Rectal smooth muscle tissue (tissue), 1 donor: ENCODE measurements at regions not wholly inside any gene's neighbourhood (a gene's known extent, or its start where the extent isn't known, plus 50 kb on each side); places are given as distances from the start of the nearest gene placed in this dataset.

ENCODE experiments used
- H3K27ac ChIP-seq: one replicate; pipeline ENCODE4 v1.7.0; 2013; ENCODE audit warnings: low read depth, low read length, inconsistent platforms
- H3K27me3 ChIP-seq: one replicate; pipeline ENCODE4 v1.7.0; 2013; ENCODE audit warnings: low read length; ENCODE audit not compliant: control insufficient read depth, insufficient read depth
- H3K36me3 ChIP-seq: one replicate; pipeline ENCODE4 v1.7.0; 2013; ENCODE audit warnings: low read length; ENCODE audit not compliant: control insufficient read depth, insufficient read depth
- H3K4me1 ChIP-seq: one replicate; pipeline ENCODE4 v1.7.0; 2013; ENCODE audit warnings: low read length; ENCODE audit not compliant: control insufficient read depth, insufficient read depth
- H3K4me3 ChIP-seq: one replicate; pipeline ENCODE4 v1.7.0; 2013; ENCODE audit warnings: low read length
- H3K9ac ChIP-seq: one replicate; pipeline ENCODE4 v1.7.0; 2013; ENCODE audit warnings: low read length

DNA sequence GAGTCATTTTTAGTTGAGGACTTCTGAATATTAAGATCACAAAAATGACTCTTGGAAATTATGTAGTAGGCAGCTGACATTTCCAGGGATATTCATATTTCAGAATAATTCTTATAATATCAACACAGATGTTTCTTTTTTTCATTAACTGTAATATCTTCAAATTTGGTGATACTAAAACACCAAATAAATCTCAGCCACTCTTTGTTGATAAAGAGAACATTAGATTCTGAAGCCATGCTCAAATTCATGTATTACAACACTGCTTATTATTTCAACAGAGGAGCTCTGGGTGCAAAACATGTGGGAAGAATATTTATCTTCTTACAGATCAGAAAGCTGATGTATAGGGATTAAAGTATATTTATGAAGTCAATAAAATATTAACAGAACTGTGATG lies 355.4 kb downstream of the CRPPA start:
- H3K27ac ChIP-seq, result no peak overlapping the region
- H3K36me3 ChIP-seq, result no peaks in the 10 kb centered on the region
- no peaks in the 10 kb centered on the region for H3K27me3 ChIP-seq
- H3K4me1 ChIP-seq, result no peaks in the 10 kb centered on the region
- no peak overlapping the region for H3K9ac ChIP-seq
- no peak overlapping the region for H3K4me3 ChIP-seq

DNA sequence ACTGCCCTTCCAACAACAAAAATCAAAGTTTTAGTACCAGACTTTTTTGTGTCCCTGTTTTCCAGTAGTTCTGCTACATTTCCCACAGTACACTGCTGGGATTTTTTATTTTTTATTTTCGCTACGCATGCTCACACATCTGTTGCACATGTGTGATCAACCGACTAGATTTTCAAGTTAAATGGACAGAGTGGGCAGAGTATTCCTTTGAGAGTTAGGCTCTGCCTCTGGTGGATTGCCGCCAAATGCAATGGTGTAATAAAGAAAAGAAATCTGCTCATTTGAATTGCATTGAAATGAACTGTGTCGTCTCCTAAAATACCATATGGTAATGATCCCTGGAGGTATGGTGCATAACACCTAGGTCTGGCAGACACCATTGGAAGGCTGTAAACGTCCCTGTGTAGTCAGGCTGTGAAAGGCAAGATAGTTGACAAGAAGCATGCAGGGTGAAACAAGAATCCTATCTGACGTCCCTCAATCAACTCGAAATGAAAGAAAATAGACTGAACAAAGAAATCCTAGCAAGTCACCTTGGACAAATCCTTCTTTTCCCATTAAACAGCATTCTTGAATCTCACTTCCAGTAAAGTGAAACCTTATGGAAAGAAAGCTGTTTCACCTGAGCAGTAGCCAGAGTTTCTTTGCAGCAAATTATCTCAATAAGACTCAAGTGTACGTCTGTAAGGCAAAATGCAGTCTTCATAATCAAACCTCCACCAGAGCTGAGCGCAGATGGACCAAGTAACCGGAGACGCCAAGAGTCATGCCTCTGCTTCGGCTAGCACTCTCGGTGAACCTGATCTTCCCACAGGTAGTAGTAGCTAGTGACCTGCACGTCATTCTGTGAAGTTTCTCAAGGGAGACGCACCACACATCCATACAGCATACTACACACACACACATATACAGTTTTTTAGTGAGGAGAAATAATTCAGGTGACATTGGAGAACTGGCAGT lies 357.3 kb downstream of the CRPPA start:
- no peaks in the 10 kb centered on the region for H3K4me1 ChIP-seq
- H3K27ac ChIP-seq, result no peak overlapping the region
- no peaks in the 10 kb centered on the region for H3K27me3 ChIP-seq
- no peaks in the 10 kb centered on the region for H3K36me3 ChIP-seq
- no peak overlapping the region for H3K4me3 ChIP-seq
- no peak overlapping the region for H3K9ac ChIP-seq

DNA sequence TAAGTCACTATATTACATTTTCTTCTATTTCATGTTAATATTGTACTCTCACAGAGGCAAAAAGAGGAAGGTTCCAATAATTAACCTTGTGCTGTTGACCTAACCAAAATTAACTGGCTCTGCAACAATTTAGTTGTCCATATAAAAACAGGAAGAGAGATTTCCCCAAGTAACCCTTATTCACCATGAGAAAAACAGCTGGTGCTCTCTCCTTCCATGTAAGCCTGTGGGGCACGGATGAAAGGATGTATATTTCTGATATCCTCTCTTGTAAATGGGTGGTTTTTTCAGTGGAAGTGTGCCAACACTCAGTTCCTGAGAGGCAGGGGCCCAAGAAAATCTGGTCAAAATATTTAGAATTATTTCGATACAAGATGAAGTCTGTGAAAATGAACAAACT lies 358.1 kb downstream of the CRPPA start:
- Histone ChIP-seq H3K9ac (no peak overlapping the region), H3K36me3 (no peaks in the 10 kb centered on the region), H3K27me3 (no peaks in the 10 kb centered on the region), H3K4me1 (no peaks in the 10 kb centered on the region), H3K27ac (no peak overlapping the region), H3K4me3 (no peak overlapping the region)

DNA sequence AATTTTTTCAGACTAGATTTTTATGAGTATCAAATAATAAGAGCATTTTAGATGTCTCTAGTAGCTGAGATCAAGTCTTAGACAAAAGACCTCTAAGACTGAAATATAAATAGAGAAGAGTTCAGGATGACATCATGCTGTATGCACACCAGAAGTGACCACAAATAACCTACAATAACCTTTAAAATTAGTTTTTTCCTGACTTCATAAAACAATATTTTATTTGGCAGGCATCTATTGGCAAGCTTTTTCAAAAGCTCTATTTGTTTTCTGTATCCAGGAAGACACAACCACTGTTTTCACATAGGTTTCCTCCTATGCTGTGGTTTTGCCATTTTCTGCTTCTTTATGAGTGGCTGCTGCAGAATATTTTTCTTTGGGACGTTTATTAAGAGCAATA lies 359.1 kb downstream of the CRPPA start:
- H3K36me3 ChIP-seq, result no peaks in the 10 kb centered on the region
- no peak overlapping the region for H3K27ac ChIP-seq
- H3K9ac ChIP-seq, result no peak overlapping the region
- H3K4me3 ChIP-seq, result no peak overlapping the region
- H3K4me1 ChIP-seq, result no peaks in the 10 kb centered on the region
- no peaks in the 10 kb centered on the region for H3K27me3 ChIP-seq

DNA sequence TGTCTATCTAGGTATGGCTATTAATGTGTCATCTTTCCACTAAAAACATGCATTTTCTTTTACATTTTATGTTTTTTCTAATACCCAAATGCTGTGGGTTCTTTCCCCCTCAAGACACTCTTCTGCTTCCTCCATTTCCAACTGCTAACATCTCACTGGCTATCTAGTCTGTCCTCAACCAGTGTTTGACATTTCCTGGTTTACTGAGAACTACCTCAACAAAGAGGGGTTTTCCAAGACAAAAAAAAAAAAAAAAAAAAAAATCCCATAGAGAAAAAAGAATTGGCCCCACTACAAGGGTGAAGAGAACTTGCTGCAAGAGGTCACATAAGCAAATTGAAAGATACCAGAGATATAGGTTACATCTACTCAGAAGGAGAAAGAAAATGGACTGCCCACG lies 359.7 kb downstream of the CRPPA start:
- H3K27me3 ChIP-seq, result no peaks in the 10 kb centered on the region
- no peak overlapping the region for H3K27ac ChIP-seq
- no peak overlapping the region for H3K9ac ChIP-seq
- no peaks in the 10 kb centered on the region for H3K36me3 ChIP-seq
- no peak overlapping the region for H3K4me3 ChIP-seq
- H3K4me1 ChIP-seq, result no peaks in the 10 kb centered on the region

DNA sequence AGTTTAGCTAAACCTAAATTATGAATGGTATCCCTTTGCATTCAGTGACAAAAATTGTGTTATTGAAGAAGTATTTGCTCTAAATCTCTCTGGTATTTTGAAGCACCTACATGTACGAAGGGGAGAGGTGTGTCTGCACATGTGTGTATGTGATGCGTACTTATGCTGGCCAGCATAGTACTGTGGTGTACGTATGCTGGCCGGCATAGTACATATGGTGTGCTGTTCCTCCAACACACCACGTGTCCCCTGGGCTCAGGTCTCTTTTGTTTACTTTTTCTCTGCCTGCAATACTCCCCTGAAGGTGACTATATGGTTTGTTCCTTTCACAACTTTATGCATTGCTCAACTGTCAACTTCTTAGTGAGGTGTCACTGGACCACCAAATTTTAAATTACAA lies 360.3 kb downstream of the CRPPA start:
- Histone ChIP-seq H3K27ac (no peak overlapping the region), H3K36me3 (no peaks in the 10 kb centered on the region), H3K4me3 (no peak overlapping the region), H3K4me1 (no peaks in the 10 kb centered on the region), H3K27me3 (no peaks in the 10 kb centered on the region), H3K9ac (no peak overlapping the region)

DNA sequence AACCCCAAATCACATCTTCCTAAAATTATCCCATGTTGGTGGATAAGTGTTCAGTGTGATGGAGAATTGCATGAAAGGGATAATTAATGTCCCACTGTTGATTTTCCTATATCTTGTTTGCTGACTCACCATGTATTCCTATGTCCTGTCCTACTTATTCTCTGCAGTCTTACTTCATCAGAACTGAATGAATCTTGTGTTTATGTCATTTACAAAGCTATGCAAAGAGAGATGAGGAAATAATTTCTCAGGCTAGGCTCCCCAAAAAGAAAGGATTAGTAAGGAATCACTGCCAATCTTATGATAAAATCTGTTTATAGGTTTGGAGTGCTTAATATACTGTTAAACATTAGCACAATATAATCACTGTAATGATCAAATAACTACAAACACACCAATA lies 360.8 kb downstream of the CRPPA start:
- Histone ChIP-seq H3K4me3 (no peak overlapping the region), H3K27ac (no peak overlapping the region), H3K9ac (no peak overlapping the region), H3K4me1 (no peaks in the 10 kb centered on the region), H3K36me3 (no peaks in the 10 kb centered on the region), H3K27me3 (no peaks in the 10 kb centered on the region)

DNA sequence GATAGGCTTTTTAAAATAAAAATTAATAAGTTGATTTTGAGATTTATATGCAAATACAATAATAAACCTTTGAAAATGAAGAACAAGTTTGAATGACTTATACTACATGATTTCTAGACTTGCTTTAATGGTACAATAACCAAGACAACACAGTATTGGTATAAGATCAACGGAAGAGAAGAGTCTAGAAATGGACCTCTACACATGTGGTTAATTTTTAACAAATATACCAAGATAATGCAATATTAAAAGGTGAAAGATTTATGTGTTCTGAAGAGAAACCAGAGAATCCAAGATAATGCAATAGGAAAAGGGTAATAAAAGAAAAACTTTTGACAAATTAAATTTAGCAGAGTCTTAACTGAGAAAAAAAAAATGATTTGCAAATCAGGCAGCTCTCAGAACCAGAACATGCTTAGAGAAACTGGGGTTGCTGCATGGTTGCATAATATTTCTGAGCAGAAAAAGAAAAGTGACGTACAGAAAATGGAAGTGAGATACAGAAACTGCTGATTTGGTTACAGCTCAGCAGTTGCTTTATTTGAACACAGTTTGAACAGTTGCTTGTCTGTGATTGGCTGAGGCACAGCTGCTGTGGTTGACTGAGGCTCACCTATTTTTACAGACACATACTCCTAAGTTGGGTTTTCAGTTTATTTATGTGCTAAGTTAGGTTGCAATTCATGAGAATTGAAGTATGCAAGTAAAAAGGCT lies 365.9 kb downstream of the CRPPA start:
- Histone ChIP-seq H3K4me3 (no peak overlapping the region), H3K4me1 (no peaks in the 10 kb centered on the region), H3K27me3 (no peaks in the 10 kb centered on the region), H3K27ac (no peak overlapping the region), H3K36me3 (no peaks in the 10 kb centered on the region), H3K9ac (no peak overlapping the region)

DNA sequence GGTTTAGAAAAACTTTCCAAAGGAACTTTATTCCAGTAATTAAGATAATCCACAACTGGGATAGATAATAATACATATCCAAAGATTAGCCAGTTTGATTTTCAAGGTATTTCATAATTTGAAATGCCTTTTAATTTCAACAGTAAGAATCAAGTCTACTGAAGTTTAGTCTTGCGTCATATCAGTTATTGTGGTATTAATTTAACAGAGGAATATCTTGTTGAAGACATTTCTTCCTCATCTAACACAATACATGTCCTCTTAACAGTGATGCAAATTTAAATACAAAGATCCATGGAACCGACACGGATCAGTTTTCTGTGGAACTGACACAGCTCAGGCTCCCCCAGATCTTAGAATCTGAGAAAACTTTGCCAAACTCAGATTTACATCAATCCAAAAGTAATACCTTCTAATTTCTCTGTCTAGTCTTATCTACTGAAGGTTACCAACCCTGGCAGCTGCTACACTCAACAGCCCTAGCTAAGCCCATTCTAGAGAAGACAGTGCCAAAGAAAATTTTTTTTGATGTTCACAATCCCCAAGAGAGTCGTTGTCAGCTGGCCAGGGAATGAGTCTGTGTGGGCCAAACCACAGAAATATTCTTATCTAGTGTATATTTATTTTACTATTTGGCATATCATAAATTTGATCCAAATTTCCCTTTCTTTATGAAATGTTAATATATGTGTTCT lies 365.2 kb upstream of the MEOX2 start:
- H3K9ac ChIP-seq, result no peak overlapping the region
- no peak overlapping the region for H3K27ac ChIP-seq
- H3K36me3 ChIP-seq, result no peaks in the 10 kb centered on the region
- no peaks in the 10 kb centered on the region for H3K4me1 ChIP-seq
- H3K4me3 ChIP-seq, result no peak overlapping the region
- H3K27me3 ChIP-seq, result no peaks in the 10 kb centered on the region

DNA sequence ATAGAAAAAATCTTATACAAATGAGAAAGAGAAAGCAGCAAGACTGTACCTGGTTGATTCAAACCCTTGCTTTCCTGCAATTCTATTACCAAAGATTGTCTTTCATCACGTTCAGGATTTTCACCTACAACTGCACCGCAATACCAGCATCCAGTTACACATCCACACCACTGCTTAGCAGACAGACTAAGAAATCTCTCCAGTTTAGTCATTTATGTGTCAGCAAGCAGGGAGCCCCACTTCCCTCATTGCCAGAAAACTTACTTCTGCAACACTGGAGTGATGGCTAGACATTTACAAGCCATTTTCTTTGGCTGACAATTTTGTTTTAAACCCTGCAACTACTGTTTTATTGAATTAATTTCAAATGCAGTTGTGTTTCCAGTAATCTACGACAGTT lies 359.6 kb upstream of the MEOX2 start:
- no peak overlapping the region for H3K9ac ChIP-seq
- H3K4me1 ChIP-seq, result no peaks in the 10 kb centered on the region
- H3K4me3 ChIP-seq, result no peak overlapping the region
- no peaks in the 10 kb centered on the region for H3K36me3 ChIP-seq
- no peak overlapping the region for H3K27ac ChIP-seq
- no peaks in the 10 kb centered on the region for H3K27me3 ChIP-seq

DNA sequence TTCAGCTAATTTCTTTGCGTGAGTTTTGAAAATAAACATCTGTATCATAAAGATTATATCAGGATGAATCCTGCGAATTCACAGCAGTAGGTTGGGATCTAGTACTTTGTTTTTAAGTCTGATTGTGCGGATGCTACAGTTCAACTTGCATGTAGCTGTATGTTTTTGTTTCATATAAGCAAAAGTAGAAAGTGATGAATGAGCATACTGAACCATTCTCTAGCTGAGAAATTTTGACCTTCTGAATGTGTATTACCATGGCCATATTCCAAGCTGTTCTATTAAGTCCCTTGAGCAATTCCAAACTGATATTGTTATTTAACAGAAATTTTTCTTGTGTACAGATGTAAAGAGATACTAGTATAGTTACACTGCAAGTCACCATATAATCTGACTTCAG lies 358.8 kb upstream of the MEOX2 start:
- H3K36me3 ChIP-seq, result no peaks in the 10 kb centered on the region
- no peaks in the 10 kb centered on the region for H3K4me1 ChIP-seq
- no peak overlapping the region for H3K4me3 ChIP-seq
- H3K27me3 ChIP-seq, result no peaks in the 10 kb centered on the region
- H3K9ac ChIP-seq, result no peak overlapping the region
- no peak overlapping the region for H3K27ac ChIP-seq

DNA sequence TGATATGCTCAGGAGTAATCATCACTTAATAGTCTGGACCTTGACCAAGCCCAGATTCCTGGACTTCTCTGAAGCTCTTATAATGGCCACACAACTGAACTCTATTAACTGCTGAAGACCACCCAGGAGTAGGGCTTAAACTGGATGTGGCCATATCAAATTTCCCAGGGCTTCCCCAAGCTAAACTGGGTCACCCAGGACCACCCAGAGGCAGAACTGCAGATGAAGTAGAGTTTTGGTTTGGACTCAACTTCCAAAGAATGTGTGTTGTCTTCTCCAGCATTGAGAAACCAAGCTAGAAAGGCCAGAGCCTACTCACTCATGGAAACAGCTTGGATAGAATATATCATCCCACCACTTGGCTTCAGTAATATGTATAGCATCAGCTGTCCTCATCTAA lies 358.2 kb upstream of the MEOX2 start:
- Histone ChIP-seq H3K27me3 (no peaks in the 10 kb centered on the region), H3K4me1 (no peaks in the 10 kb centered on the region), H3K4me3 (no peak overlapping the region), H3K9ac (no peak overlapping the region), H3K27ac (no peak overlapping the region), H3K36me3 (no peaks in the 10 kb centered on the region)
